IMR-90 (cell line): ENCODE measurements at regions not wholly inside any gene's neighbourhood (a gene's known extent, or its start where the extent isn't known, plus 50 kb on each side); places are given as distances from the start of the nearest gene placed in this dataset. TPM values are rescaled to one million over a fixed set of nuclear protein-coding genes. Genes with fewer than 3 reads are reported as not detected.

ENCODE experiments used
- microRNA-seq, 2 experiments: library from miRNA; stranded (forward) in 1 of 2; unstranded in 1 of 2; fragments of 10-50 nt in 1 of 2; fragments of <30 nt in 1 of 2; gene quantifications in 1 of 2; microRNA quantifications in 1 of 2; one replicate each; pipeline versions ENCODE3 to v1.1.0; 2013 to 2020; ENCODE audit not compliant: insufficient read depth in 1 of 2, insufficient read length in 1 of 2, unreplicated experiment in 1 of 2
- small RNA-seq, 5 experiments: library from RNA; depleted of rRNA; stranded (forward); fragments of <200 nt; gene quantifications; one replicate each; pipeline ENCODE3, GENCODE V24; 2012

Small RNA genes lying in the stretch of these regions (microRNA-seq; reads per million reads assigned to microRNA genes)
- not detected for gene RNU1-46P (ENCODE audit: insufficient read depth, insufficient read length)

Small RNA genes lying in the stretch of these regions (small RNA-seq; reads per million reads assigned to genes)
- gene RNU1-46P: 0 to 0.60 (median 0) reads per million in 5 experiments
